NCI-H748 (cell line): ENCODE measurements at regions not wholly inside any gene's neighbourhood (a gene's known extent, or its start where the extent isn't known, plus 50 kb on each side); places are given as distances from the start of the nearest gene placed in this dataset.
"Not testable (repeated sequence)": the region's sequence is repeated elsewhere in the genome, so short reads cannot be mapped to it uniquely, and the experiment has no call there.

Experiments
- DNase-seq: peaks from one replicate; lab custom pipeline; 2025; ENCODE audit not compliant: unreplicated experiment; lab: John Stamatoyannopoulos, UW

DNA sequence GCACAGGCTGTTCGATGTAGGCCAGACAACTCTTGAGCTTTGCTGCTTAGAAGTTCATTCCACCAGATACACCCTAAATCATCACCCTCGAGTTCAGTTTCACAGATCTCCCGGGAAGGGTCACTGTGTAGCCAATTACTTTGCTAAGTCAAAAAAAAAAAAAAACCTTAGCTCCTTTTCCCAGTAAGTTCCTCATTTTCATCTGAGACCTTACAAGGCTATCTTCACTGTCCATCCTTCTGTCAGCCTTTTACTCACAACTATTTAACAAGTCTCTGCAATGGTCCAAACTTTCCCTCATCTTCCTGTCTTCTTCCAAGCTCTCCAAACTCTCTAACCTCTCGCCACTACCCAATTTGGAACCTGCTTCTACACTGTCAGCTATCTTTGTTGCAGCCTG is 615.9 kb upstream of the DEFB115 start:
- DNase-seq, result not testable (repeated sequence)

DNA sequence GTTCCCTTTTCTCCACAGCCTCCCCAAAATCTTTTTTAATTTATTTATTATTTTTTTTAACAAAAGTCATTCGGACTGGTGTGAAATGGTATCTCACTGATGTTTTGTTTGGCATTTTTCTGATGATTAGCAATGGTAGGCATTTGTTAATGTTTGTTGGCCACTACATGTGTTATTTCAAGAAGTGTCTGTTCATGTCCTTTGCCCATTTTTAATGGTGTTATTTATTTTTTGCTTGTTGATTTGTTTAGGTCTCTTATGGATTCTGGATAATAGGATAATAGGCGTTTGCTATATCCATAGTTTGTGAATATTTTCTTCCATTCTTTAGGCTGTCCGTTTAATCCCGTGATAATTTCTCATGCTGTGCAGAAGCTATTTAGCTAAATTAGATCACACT is 596.5 kb upstream of the DEFB115 start:
- not testable (repeated sequence) for DNase-seq

DNA sequence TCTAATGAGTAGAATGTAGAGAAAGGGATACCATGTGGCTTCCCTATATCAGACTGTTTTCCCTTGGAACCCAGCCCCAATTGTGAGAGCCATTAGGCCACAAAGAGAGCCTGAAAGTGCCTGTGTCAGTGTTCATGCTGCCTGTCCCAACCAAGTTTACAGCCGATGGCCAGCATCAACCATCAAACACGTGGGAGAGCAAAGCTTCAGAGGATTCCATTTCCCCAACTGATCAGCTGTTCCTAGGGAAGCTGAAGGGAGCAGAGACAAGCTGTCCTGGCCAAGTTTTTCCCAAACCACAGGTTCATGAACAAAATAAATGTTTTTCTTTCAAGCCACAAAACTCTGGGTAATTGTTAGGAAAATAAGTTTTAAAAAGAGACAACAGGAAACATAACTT is 589.0 kb upstream of the DEFB115 start:
- DNase-seq, result not testable (repeated sequence)

DNA sequence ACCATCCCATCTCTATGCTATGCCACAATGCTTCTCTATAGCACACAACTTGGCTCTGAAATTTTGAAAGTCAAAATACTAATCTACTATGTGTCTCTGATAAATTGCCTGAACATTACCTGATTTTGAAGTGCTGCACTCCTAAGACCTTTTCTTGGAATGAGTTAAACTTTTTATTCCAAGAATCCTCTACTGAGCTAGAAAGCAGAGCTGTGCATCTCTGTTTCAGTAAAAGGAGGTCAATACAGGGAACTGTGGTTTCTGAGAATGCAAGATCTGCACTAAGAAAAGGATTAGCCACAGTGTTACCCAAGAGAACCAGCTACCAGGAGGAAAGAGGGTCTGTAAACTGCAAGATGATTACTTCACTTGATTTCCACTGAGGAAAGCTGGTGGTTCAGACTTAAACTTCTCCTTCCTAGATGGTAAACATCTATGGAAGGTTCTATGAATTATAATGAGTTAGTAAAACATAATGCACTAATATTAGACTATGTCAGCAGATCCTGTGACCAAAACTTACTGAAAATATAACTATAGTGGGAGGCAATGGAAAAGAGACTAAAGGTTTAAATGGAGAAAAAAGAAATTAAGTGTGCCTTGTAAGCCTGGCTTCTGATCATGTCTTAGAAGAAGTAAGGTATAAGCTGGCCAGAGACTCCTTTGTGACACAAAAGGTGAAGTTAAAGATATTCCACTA is 588.0 kb upstream of the DEFB115 start:
- not testable (repeated sequence) for DNase-seq

DNA sequence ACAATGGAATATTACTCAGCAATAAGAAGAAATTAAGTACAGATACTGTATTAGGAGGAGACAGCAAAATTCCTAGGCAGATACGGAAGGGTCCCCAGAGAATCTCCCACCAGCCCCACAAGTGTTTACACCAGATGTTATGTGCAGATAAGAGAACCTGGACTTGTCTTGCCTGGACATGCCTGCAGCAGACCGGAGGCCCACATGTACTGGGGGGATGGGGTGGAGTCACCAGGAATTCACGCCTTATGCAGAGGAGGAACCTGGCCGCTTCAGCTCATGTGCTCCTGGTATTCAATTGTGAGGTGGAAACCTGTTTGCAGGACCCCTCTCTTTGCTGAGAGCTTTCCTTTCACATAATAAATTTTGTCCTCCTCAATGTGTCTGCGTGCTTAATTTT is 586.3 kb upstream of the DEFB115 start:
- DNase-seq, result not testable (repeated sequence)

DNA sequence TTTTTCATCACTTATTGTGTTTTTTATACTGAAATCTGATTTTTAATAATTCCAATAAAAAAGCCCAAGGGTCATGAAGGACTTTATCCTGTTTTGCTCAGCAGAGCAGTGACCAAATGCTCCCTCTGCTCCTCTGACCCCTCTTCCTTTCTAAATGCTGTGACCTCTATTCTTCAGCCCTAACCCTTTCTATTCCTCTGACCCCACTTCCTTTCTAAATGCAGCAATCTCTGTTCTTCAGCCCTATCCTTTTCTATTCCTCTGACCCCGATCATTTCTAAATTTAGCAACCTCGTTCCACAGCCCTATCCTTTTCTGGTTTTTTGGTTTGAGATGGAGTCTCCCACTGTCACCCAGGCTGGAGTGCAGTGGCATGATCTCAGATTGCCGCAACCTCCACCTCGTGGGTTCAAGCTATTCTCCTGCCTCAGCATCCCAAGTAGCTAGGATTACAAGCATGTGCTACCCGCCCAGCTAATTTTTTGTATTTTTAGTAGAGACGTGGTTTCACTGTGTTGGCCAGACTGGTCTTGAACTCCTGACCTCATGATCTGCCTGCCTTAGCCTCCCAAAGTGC is 581.4 kb upstream of the DEFB115 start:
- not testable (repeated sequence) for DNase-seq

DNA sequence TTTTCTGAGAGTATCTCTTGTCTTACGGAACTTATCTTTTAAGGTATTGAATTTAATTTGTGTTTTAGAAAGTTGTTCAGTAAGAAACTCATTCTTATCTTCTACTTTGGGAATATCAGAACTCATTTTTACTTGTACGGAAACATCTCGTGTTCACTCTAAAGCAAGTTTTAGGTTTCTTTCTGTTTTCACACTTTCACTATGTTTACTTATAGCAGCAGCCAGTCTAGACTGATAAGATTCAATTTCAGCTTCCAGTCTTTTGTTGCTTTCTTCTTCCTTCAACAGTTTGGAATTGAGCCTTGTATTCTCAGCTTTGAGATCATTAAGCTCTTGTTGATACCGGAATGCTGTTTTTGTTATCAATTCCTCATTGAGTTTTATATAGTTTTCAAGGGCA is 575.2 kb upstream of the DEFB115 start:
- DNase-seq, result not testable (repeated sequence)

DNA sequence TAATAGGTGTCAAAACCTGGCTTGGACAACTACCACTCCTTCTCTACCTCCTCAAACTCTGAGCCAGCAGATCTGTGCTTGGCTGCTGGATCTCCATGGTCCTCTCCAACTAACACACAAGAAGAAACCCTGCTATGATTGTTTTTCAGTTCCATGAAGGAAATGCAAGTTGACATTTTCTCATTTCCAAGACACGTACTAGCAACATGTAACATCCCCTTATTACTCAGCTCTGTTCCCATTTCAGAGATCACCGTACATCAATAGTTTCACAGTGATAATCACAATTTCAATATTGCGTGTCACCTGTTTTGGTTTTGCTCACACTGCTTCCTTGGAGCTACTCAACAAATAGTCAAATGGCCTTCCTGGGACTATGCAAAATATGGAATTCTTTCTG is 544.6 kb upstream of the DEFB115 start:
- DNase-seq, result not testable (repeated sequence)

DNA sequence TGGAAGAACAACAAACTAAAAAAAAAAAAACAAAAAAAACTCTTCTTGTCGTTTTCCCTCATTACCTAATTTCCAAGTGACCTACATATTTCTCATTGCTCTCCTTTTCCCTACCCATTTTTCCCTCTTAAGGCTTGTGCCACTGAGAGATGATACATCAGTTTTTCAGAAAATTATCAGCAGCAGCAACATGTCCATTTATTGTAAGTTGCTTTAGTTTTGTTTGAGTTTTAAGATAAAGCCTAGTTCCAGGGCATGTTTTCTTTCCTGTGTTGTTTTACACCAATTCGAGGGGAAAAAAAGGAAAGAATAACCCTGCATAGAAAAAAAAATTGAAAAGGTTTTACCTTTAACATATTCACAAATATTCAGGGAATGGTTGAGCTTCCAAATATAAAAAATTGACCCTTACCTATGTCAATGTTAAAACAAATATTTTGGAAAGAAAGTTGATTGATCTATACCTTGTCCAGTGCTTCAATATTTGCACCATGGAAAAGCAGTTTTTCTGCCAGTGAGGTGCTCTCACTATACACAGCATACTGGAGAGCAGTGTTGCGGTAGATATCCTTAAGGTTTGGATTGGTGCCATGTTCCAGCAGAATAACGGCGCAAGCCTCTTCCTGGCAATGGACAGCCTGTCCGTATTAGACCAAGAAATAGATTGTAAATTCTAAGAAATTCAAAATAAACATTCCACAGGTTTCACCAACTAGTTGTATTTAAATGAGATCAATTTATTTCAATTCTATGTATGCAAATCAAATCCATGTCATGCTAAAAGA is 537.9 kb upstream of the DEFB115 start:
- DNase-seq, result not testable (repeated sequence)

DNA sequence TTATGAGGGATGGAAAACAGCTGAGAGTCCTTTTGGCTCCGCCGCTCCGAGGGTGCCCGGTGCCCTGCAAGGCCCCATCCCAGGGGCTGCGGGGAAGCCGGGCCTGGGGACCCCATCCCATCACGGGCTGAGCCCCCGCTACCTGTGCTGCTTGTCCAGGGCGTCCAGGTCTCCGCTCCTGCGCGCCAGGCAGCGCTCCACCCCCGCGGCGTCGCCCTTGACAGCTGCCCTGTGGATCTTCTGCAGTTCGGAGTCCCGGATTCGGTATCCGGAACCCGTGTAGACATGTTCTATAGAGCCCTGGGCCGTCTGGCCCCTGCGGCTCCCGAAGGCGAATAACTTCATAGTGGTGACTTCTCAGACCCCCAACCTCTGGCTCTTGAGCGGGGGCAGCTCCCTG is 534.0 kb upstream of the DEFB115 start:
- not testable (repeated sequence) for DNase-seq

DNA sequence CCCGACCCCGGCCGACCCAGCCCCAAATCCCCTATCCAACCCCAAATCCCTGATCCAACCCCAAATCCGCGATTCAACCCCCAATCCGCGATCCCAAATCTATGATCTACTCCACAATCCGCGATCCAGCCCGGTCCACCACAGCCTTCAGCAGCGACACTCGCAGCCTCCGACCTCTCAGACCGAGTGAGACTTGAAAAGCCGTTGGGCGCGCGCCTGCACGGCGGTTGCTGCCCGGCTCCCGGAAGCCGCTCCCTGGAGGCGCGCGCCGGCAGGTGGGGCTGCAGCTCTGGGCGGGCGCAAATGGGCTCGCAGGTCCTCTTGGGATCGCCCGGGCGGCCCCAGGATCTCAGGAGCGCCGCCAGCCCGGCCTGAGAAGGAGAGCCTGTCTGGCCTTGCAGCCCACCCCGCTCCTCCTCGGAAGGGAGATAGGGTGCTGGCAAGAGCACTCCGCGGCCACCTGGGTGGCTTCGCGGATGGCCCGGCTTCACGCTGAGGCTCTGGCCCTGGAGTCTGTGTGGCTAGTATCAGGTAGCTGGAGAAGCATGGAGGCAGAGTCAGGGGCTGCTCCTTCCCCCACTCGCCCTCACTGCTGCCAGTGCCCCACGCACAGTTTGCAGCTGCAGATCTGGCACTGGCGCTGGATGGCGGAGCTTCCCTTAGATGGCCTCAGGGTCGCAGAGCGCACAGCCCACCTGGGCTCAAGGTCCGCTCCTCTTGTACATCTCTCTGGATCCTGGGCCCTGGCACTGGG is 533.4 kb upstream of the DEFB115 start:
- peak; percentile 78 for DNase-seq

DNA sequence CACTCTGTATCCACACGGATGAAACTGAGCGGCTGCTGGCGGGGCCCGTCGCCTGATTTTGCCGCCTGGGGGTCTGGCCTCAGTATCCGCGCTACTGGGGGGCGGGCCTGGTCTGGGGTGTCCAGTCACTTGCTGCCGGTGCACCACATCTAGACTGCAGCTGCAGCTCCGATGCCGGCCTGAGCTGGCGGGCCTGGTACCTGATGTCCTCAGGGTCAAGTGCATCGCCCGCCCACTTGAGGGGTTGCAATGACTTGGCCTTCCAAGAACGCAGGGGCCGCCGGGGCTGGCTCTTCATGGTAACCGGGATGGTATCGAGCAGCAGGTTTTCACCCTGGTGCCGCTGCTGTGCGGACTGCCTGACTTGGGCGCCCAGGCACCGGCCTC is 532.8 kb upstream of the DEFB115 start:
- not testable (repeated sequence) for DNase-seq

DNA sequence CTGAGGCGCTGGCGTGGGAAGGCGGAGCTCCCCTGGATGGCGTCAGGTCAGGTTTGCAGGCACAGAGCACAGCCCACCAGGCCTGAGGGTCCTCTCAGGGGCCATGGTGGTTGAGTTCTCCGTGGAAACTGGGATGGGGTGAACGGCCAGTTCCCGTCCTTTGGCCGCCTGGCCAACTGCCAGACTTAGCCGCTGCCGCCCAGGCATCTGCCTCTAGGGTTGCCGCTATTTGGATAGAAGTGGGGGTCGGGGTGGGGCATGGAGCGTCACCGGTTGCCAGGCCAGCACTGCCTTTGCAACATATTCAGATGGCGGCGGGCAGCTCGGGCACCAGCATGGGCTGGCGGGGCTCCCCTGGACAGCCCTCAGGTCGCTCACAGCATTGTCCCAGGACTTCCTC is 532.3 kb upstream of the DEFB115 start:
- not testable (repeated sequence) for DNase-seq

DNA sequence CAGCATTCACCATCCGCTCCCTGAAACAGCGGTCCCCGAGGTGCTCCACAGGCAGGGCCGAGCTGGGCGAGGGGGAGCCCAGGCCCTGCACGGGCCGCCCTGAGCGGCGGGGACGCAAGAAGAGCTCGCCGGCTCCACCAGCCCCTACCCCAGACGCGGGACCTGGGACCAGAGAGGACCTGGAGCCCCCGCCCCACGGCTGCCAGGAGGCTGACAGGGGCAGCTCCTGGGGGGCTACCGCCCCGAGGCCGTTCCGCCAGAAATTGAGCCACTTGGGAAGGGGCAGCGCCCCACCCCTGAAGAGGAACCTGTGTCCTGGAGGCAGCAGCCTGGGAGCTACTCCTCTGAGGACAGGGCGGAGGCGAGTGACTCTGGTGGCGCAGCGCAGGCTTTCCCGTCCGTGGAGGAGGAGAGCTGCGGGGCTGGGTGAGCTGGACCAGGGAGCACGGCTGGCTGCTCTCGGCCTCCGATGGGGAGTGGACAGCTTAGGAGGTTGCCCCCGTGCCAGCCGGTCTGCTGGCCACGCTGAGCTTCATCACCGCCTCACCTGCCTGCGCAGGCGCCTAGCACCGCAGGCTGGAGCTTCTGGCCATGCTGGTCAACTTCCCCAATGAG is 529.1 kb upstream of the DEFB115 start:
- DNase-seq, result peak; percentile 7
